Thyroid gland (tissue), 4 donors: ENCODE measurements at regions not wholly inside any gene's neighbourhood (a gene's known extent, or its start where the extent isn't known, plus 50 kb on each side); places are given as distances from the start of the nearest gene placed in this dataset.

Experiments used
- DNase-seq, 2 donors: peaks; one replicate each; pipeline ENCODE4 v3.0.0-alpha.2; 2019
- H3K27ac ChIP-seq, 3 donors: fragments of 200-600 bp; sonication (generic); 1 replicate in 2 of 3; 2 replicates in 1 of 3; pipeline ENCODE4 v1.5.1; 2016 to 2019; ENCODE audit warnings: mild to moderate bottlenecking in 1 of 3, moderate library complexity in 1 of 3
- H3K27me3 ChIP-seq: fragments of 200-600 bp; sonication (generic); one replicate; pipeline ENCODE4 v1.5.1; 2019
- H3K36me3 ChIP-seq, 2 donors: fragments of 200-600 bp; sonication (generic); one replicate each; pipeline ENCODE4 v1.5.1; 2016 to 2019
- H3K4me1 ChIP-seq, 2 donors: fragments of 200-600 bp; sonication (generic); one replicate each; pipeline ENCODE4 v1.5.1; 2017 to 2019
- H3K4me3 ChIP-seq, 3 donors: fragments of 200-600 bp; sonication (generic); replicated peaks in 1 of 3; 1 replicate in 2 of 3; 2 replicates in 1 of 3; pipeline ENCODE4 v1.5.1; 2016; ENCODE audit warnings: mild to moderate bottlenecking in 1 of 3
- H3K9me3 ChIP-seq: fragments of 200-600 bp; sonication (generic); one replicate; pipeline ENCODE4 v1.5.1; 2017
- POLR2A ChIP-seq, 2 donors: fragments of 450-650 bp; IDR thresholded peaks; one replicate each; pipeline ENCODE4 v1.6.1; 2017; ENCODE audit warnings: antibody characterized with exemption in 2 of 2, mild to moderate bottlenecking in 2 of 2, moderate library complexity in 1 of 2
- WGBS, 2 donors: methylation state at CpG; one replicate each; pipeline ENCODE4 v1.1.5; 2017; 5-methylcytosine and 5-hydroxymethylcytosine counted together
- intact Hi-C: fragments of 100-400 bp; cut with DNase I; formaldehyde crosslinking; loops from one replicate; pipeline ENCODE4 v1.15.1; 2023
- TF ChIP-seq, protein P1 (sequence below), 6 experiments: fragments of 200-600 bp in 3 of 6; fragments of 450-650 bp in 3 of 6; sonication (generic) in 3 of 6; IDR thresholded peaks; one replicate each; pipeline ENCODE4 v1.5.1; 2016 to 2019; ENCODE audit warnings: antibody characterized with exemption in 6 of 6, mild to moderate bottlenecking in 2 of 6, inconsistent platforms in 1 of 6, moderate library complexity in 1 of 6

DNA sequence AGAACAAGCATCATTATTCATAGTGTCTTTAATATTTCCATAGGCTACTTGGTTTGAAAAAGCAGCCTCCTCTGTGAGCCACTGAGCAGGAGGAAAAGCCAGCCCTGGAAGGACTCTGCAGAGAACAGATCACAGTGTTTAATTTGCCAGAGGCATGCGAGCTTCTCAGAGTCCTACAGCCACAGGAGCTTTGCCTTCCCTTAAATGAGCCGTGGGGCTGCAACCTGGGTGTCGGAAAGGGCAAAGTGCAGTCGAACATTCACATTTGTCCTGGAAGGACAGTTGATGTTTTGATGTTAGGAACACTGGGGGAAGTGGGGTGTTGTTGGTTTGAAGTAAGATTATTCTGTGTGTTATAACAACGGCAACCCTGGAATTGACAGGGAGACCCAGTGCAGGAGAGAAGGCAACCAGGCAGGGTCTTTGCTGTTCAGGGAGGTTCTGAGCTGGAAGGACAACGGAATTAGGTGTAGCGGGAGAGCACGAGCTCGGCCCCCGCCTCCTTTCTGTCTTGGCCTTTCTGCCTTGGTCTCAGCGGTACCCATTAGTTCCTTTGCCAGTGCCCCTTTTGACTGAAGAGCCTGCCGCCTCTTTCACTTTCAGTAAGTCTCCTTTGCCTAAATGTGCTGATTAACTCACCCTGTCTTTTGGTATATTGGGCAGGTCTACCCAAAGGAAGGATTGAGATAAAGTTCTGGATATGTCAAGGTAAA lies 192.3 kb upstream of the PITRM1 start:
- Histone ChIP-seq H3K9me3 (no peaks in the 10 kb centered on the region), H3K4me3 (no peak overlapping the region), H3K27me3 (no peaks in the 10 kb centered on the region), H3K27ac (no peak overlapping the region), H3K4me1 (no peaks in the 10 kb centered on the region), H3K36me3 (no peaks in the 10 kb centered on the region)
- 80 to 89% methylated on average over 12 of the region's 12 CpGs for WGBS, 2 donors
- TF ChIP-seq POLR2A (IDR thresholded peaks at IDR 0.05): no peak
- TF ChIP-seq, protein P1, sequence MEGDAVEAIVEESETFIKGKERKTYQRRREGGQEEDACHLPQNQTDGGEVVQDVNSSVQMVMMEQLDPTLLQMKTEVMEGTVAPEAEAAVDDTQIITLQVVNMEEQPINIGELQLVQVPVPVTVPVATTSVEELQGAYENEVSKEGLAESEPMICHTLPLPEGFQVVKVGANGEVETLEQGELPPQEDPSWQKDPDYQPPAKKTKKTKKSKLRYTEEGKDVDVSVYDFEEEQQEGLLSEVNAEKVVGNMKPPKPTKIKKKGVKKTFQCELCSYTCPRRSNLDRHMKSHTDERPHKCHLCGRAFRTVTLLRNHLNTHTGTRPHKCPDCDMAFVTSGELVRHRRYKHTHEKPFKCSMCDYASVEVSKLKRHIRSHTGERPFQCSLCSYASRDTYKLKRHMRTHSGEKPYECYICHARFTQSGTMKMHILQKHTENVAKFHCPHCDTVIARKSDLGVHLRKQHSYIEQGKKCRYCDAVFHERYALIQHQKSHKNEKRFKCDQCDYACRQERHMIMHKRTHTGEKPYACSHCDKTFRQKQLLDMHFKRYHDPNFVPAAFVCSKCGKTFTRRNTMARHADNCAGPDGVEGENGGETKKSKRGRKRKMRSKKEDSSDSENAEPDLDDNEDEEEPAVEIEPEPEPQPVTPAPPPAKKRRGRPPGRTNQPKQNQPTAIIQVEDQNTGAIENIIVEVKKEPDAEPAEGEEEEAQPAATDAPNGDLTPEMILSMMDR (IDR thresholded peaks at IDR 0.05): no peak
- DNase-seq: no peak
- intact Hi-C loops: no loop called here

DNA sequence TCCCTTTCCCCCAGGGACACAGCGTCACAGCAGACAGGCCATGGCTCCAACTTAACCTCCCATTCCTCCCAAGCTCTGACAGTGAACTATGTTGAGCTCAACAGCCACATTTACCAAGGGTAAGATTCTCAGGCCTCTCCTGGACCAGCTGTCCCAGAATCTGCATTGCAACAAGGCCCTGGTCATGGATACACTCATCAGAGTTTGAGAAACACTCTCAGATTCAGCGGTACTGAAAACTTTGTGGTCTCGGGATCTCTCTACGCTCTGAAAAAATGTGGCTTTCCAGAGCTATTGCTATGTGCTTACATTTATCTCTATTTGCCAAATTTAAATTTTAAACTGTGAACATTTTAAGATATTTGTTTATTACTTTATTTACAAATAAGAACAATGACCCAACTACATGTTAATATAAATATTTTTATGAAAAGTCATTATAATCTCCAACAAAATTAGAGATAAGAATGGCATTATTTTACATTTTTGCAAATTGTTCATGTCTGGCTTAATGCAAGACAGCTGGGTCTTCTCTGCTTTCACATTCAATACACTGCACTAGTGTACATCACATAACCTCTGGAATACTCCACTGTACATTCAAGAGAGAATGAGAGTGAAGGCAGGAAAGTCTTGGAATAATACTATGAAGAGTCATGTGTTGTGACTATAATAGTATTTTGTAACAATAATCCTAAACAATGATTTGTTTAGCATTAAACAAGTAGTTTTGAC lies 190.9 kb upstream of the PITRM1 start:
- Histone ChIP-seq H3K4me1 (no peaks in the 10 kb centered on the region), H3K4me3 (no peak overlapping the region), H3K27ac (no peak overlapping the region), H3K9me3 (no peaks in the 10 kb centered on the region), H3K27me3 (no peaks in the 10 kb centered on the region), H3K36me3 (no peaks in the 10 kb centered on the region)
- DNase-seq: no peak
- intact Hi-C loops: no loop called here
- 95 to 98% methylated on average over 4 of the region's 4 CpGs for WGBS, 2 donors
- no peak for TF ChIP-seq POLR2A (IDR thresholded peaks at IDR 0.05)
- TF ChIP-seq, protein P1 (IDR thresholded peaks at IDR 0.05): no peak

DNA sequence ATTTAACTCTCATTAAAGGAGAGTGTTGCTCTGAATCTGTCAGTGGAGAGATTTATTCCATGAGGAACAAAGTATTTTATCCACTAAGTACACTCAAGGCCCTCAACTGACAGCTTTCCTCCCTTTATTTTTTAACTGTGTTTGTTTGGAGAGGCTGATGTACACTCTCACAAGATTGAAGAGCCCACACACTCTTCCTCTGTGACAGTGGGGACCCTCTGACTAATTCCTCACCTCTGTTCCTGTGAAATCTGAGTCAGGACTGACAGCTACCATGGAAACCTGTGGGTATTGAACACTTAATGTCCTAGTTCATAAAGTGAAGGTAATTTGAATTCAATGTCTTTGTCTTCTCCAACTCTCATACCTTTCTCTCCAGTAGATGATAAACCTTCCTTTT lies 189.8 kb upstream of the PITRM1 start:
- intact Hi-C loops: no loop called here
- H3K9me3 ChIP-seq: no peaks in the 10 kb centered on the region
- H3K27ac ChIP-seq: no peak overlapping the region
- no peaks in the 10 kb centered on the region for H3K27me3 ChIP-seq
- no peaks in the 10 kb centered on the region for H3K36me3 ChIP-seq
- DNase-seq: no peak
- H3K4me3 ChIP-seq: no peak overlapping the region
- TF ChIP-seq POLR2A (IDR thresholded peaks at IDR 0.05): no peak
- TF ChIP-seq, protein P1 (IDR thresholded peaks at IDR 0.05): no peak
- H3K4me1 ChIP-seq: no peaks in the 10 kb centered on the region

DNA sequence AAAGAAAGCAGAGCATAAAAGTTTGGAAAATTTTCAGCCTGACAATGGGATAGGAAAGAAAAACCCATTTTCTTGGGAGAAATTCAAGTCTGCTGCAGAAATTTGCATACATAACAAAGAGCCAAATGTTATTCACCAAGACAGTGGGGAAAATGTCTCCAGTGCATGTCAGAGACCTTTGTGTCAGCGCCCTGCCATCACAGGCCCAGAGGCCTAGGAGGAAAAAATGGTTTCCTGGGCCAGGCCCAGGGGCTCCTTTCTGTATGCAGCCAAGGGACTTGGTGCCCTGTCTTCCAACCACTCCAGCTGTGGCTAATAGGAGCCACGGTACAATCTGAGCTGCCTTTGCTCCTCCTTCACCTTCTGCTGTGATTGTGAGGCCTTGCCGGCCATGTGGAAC lies 189.1 kb upstream of the PITRM1 start:
- TF ChIP-seq, protein P1 (IDR thresholded peaks at IDR 0.05): no peak
- TF ChIP-seq POLR2A (IDR thresholded peaks at IDR 0.05): no peak
- H3K27ac ChIP-seq: no peak overlapping the region
- H3K36me3 ChIP-seq: no peaks in the 10 kb centered on the region
- intact Hi-C loops: no loop called here
- no peak for DNase-seq
- no peaks in the 10 kb centered on the region for H3K27me3 ChIP-seq
- WGBS, 2 donors: 88 to 89% methylated on average over 3 of the region's 3 CpGs
- no peaks in the 10 kb centered on the region for H3K9me3 ChIP-seq
- H3K4me3 ChIP-seq: no peak overlapping the region
- H3K4me1 ChIP-seq: no peaks in the 10 kb centered on the region

DNA sequence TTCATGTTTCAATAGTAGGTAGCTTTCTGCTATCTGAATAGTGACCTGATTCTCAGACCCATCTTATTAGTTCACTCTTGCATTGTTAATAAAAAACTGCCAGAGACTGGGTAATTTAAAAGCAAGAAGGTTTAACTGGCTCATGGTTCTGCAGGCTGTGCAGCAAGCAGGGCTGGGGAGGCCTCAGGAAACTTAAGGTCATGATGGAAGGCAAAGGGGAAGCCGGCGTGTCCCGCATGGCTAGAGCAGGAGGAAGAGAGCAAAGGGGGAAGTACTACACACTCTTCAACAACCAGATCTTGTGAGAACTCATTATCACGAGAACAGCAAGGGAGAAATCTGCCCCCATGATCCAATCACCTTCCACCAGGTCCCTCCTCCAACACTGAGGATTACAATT lies 185.2 kb upstream of the PITRM1 start:
- H3K36me3 ChIP-seq: no peaks in the 10 kb centered on the region
- H3K4me1 ChIP-seq: no peaks in the 10 kb centered on the region
- no peaks in the 10 kb centered on the region for H3K27me3 ChIP-seq
- DNase-seq: no peak
- WGBS, 2 donors: 85 to 89% methylated on average over 4 of the region's 4 CpGs
- no peak overlapping the region for H3K27ac ChIP-seq
- intact Hi-C loops: no loop called here
- no peak overlapping the region for H3K4me3 ChIP-seq
- H3K9me3 ChIP-seq: no peaks in the 10 kb centered on the region
- TF ChIP-seq, protein P1 (IDR thresholded peaks at IDR 0.05): no peak
- TF ChIP-seq POLR2A (IDR thresholded peaks at IDR 0.05): no peak
